SU-DHL-6 (cell line): ENCODE measurements at regions not wholly inside any gene's neighbourhood (a gene's known extent, or its start where the extent isn't known, plus 50 kb on each side); places are given as distances from the start of the nearest gene placed in this dataset.

Experiments used
- H2AFZ ChIP-seq: fragments of 200-600 bp; sonication (generic); 2 replicates; pipeline ENCODE4 v1.6.1; 2014; ENCODE audit warnings: low read depth, mild to moderate bottlenecking, moderate library complexity, mixed read lengths, antibody characterized with exemption, low read length; ENCODE audit not compliant: severe bottlenecking
- H3F3A ChIP-seq: fragments of 200-600 bp; shearing (Covaris generic); 2 replicates; pipeline ENCODE4 v1.6.0; 2016; ENCODE audit warnings: antibody characterized with exemption, mild to moderate bottlenecking; ENCODE audit not compliant: insufficient read depth
- H3K27ac ChIP-seq: fragments of 200-600 bp; sonication (generic); 2 replicates; pipeline ENCODE4 v1.5.1; 2016; ENCODE audit warnings: low read depth, mild to moderate bottlenecking, low read length, moderate library complexity, mixed read lengths
- H3K27me3 ChIP-seq: fragments of 200-600 bp; sonication (generic), shearing (Covaris generic); 2 replicates; pipeline ENCODE4 v1.6.0; 2014; ENCODE audit warnings: mild to moderate bottlenecking, low read length
- H3K36me3 ChIP-seq: fragments of 200-600 bp; sonication (generic); 2 replicates; pipeline ENCODE4 v1.6.1; 2014; ENCODE audit warnings: mild to moderate bottlenecking, low read length, mixed read lengths
- H3K4me2 ChIP-seq: fragments of 300-600, 200-600 bp; shearing (Covaris generic), sonication (generic); 2 replicates; pipeline ENCODE4 v1.6.0; 2014; ENCODE audit warnings: low read length, low read depth, mild to moderate bottlenecking; ENCODE audit not compliant: poor library complexity, severe bottlenecking
- H3K4me3 ChIP-seq: fragments of 200-600 bp; sonication (generic); 2 replicates; pipeline ENCODE4 v1.5.1; 2014; ENCODE audit warnings: antibody characterized with exemption, low read length, mild to moderate bottlenecking, mixed read lengths; ENCODE audit not compliant: insufficient read depth, poor library complexity, severe bottlenecking
- H3K79me2 ChIP-seq: fragments of 200-600 bp; sonication (generic); 2 replicates; pipeline ENCODE4 v1.6.1; 2014; ENCODE audit warnings: mild to moderate bottlenecking, low read length, moderate library complexity; ENCODE audit not compliant: insufficient read depth
- H3K9ac ChIP-seq: fragments of 200-600 bp; sonication (generic); 2 replicates; pipeline ENCODE4 v1.7.0; 2014; ENCODE audit warnings: mild to moderate bottlenecking, low read length
- H3K9me2 ChIP-seq: fragments of 200-600 bp; sonication (generic); replicated peaks from 2 replicates; pipeline ENCODE4 v1.6.1; 2014; ENCODE audit warnings: low read length; ENCODE audit not compliant: insufficient read depth
- H3K9me3 ChIP-seq: fragments of 200-600 bp; sonication (generic); 2 replicates; pipeline ENCODE4 v1.6.1; 2014; ENCODE audit warnings: low read length, mixed read lengths; ENCODE audit not compliant: insufficient read depth
- H4K20me1 ChIP-seq: fragments of 200-600 bp; sonication (generic); 2 replicates; pipeline ENCODE4 v1.6.1; 2014; ENCODE audit warnings: low read depth, mild to moderate bottlenecking, antibody characterized with exemption, low read length, moderate library complexity, mixed read lengths
- EZH2phosphoT487 ChIP-seq: fragments of 200-600 bp; sonication (generic), shearing (Covaris generic); conservative IDR thresholded peaks from 2 replicates; pipeline ENCODE4 v1.6.1; 2018; ENCODE audit warnings: mild to moderate bottlenecking, antibody characterized with exemption, low read length, moderate library complexity, mixed read lengths
- TF ChIP-seq, protein P1 (sequence below): fragments of 200-600 bp; sonication (generic); IDR thresholded peaks from one replicate; pipeline ENCODE4 v1.5.1; 2017; ENCODE audit warnings: antibody characterized with exemption, mild to moderate bottlenecking, low read length, moderate library complexity; ENCODE audit not compliant: insufficient read depth, poor library complexity, severe bottlenecking

- Histone ChIP-seq H3F3A (no peaks in the 10 kb centered on the region), H3K9ac (no peak overlapping the region), H3K4me2 (no peak overlapping the region)
These were observed 248.2 kb downstream of the HNMT start for GRCh38 chr2:138212434-138212833.

GRCh38 chr2:138213084-138213483 is 248.8 kb downstream of the HNMT start:
- H3K79me2 ChIP-seq, result no peaks in the 10 kb centered on the region
- no peak overlapping the region for H3K4me3 ChIP-seq
- H3F3A ChIP-seq, result no peaks in the 10 kb centered on the region
- H3K4me2 ChIP-seq, result no peak overlapping the region
- H3K9ac ChIP-seq, result no peak overlapping the region
- H3K9me3 ChIP-seq, result no peaks in the 10 kb centered on the region
- H3K27ac ChIP-seq, result no peak overlapping the region
- TF ChIP-seq EZH2phosphoT487, result no peak
- TF ChIP-seq, protein P1, sequence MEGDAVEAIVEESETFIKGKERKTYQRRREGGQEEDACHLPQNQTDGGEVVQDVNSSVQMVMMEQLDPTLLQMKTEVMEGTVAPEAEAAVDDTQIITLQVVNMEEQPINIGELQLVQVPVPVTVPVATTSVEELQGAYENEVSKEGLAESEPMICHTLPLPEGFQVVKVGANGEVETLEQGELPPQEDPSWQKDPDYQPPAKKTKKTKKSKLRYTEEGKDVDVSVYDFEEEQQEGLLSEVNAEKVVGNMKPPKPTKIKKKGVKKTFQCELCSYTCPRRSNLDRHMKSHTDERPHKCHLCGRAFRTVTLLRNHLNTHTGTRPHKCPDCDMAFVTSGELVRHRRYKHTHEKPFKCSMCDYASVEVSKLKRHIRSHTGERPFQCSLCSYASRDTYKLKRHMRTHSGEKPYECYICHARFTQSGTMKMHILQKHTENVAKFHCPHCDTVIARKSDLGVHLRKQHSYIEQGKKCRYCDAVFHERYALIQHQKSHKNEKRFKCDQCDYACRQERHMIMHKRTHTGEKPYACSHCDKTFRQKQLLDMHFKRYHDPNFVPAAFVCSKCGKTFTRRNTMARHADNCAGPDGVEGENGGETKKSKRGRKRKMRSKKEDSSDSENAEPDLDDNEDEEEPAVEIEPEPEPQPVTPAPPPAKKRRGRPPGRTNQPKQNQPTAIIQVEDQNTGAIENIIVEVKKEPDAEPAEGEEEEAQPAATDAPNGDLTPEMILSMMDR, result no peak
- H3K36me3 ChIP-seq, result no peaks in the 10 kb centered on the region
- no peaks in the 10 kb centered on the region for H3K9me2 ChIP-seq
- H3K27me3 ChIP-seq, result no peaks in the 10 kb centered on the region
- no peak overlapping the region for H2AFZ ChIP-seq
- H4K20me1 ChIP-seq, result no peaks in the 10 kb centered on the region

More at GRCh38 chr2:138212434-138212833, 248.2 kb downstream of the HNMT start:
- Histone ChIP-seq H3K79me2 (no peaks in the 10 kb centered on the region), H3K9me2 (no peaks in the 10 kb centered on the region), H3K27ac (no peak overlapping the region), H2AFZ (no peak overlapping the region), H3K36me3 (no peaks in the 10 kb centered on the region), H3K4me3 (no peak overlapping the region), H4K20me1 (no peaks in the 10 kb centered on the region), H3K9me3 (no peaks in the 10 kb centered on the region), H3K27me3 (no peaks in the 10 kb centered on the region)
- TF ChIP-seq EZH2phosphoT487, result no peak
- TF ChIP-seq, protein P1, result no peak

GRCh38 chr2:138213624-138214023 is 249.4 kb downstream of the HNMT start:
- no peak overlapping the region for H2AFZ ChIP-seq
- no peaks in the 10 kb centered on the region for H3F3A ChIP-seq

More at GRCh38 chr2:138213624-138214023, 249.4 kb downstream of the HNMT start:
- no peak overlapping the region for H3K27ac ChIP-seq
- H3K4me2 ChIP-seq, result no peak overlapping the region
- H3K36me3 ChIP-seq, result no peaks in the 10 kb centered on the region
- H3K4me3 ChIP-seq, result no peak overlapping the region
- no peak for TF ChIP-seq EZH2phosphoT487
- TF ChIP-seq, protein P1, result no peak
- H3K27me3 ChIP-seq, result no peaks in the 10 kb centered on the region
- no peak overlapping the region for H3K9ac ChIP-seq
- H3K9me2 ChIP-seq, result no peaks in the 10 kb centered on the region
- H4K20me1 ChIP-seq, result no peaks in the 10 kb centered on the region
- H3K79me2 ChIP-seq, result no peaks in the 10 kb centered on the region
- no peaks in the 10 kb centered on the region for H3K9me3 ChIP-seq
